CD4-positive, alpha-beta T cell treated with Interleukin-2 at 100 ng/mL for 4 hours (primary cell): ENCODE measurements at regions not wholly inside any gene's neighbourhood (a gene's known extent, or its start where the extent isn't known, plus 50 kb on each side); places are given as distances from the start of the nearest gene placed in this dataset.

Experiments
- DNase-seq: peaks from one replicate; pipeline ENCODE4 v3.0.0-alpha.2; 2020; ENCODE audit warnings: low spot score

GRCh38 chr15:31456354-31457060 lies 129.9 kb downstream of the KLF13 start:
- no peak for DNase-seq

GRCh38 chr15:31457161-31457560 lies 130.5 kb downstream of the KLF13 start:
- no peak for DNase-seq

- DNase-seq: no peak
These were observed 131.2 kb downstream of the KLF13 start for GRCh38 chr15:31457631-31458526.

GRCh38 chr15:31458596-31459399 lies 132.2 kb downstream of the KLF13 start:
- DNase-seq: peak; percentile 35

GRCh38 chr15:31459400-31459748 lies 132.7 kb downstream of the KLF13 start:
- no peak for DNase-seq

GRCh38 chr15:31461375-31461774 lies 134.7 kb downstream of the KLF13 start:
- no peak for DNase-seq

DNA sequence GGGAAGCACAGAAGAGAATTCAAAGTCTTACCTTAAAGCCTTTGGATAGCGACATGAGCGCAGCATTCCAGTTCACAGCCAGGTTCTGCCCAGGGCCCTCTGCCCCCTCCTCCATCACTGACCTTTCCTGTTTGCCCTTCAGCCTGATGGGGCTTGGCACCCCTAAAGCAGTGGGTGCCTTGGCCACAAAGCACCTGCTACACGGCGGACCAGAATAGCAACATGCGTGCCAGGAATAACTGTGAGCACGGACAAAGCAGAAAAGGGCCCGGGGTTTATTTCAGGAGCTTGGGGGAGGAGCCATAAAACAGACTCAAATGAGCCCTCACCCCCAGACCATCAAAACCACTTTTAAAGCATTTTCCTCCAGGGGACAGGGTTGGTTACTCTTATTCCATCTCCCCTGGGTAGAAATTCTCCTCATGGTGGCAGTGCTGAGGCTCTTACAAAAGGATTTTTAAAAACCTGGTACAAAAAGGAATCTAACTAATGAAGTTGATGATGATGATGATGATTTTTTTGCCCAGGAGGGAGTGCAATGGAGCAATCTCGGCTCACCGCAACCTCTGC lies 135.4 kb downstream of the KLF13 start:
- DNase-seq: no peak

DNA sequence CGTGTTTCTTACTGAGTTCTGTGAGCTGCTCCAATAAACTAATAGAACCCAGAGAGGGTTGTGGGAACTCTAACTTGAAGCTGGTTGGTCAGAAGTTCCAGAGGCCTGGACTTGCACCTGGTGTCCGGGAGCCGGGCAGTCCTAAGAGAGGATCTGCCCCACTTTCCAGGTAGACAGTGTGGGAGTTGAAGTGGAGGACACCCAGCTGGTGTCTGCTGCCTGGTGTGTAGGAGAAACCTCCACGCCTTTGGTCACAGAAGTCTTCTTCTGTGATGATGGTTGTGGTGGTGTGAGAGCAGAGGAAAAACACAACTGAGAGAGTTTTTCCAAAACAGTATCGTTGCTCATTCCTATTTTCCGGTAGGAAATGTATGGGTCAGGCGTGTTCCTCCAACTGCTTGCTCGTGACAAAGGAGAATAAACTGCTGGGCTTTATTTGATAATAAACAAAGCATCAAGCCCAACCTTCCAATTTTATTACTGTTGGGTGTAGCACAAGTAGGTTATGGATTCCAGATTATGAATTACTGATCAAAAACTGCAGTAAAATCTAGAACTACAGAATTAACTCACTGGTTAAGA lies 137.0 kb downstream of the KLF13 start:
- DNase-seq: no peak

DNA sequence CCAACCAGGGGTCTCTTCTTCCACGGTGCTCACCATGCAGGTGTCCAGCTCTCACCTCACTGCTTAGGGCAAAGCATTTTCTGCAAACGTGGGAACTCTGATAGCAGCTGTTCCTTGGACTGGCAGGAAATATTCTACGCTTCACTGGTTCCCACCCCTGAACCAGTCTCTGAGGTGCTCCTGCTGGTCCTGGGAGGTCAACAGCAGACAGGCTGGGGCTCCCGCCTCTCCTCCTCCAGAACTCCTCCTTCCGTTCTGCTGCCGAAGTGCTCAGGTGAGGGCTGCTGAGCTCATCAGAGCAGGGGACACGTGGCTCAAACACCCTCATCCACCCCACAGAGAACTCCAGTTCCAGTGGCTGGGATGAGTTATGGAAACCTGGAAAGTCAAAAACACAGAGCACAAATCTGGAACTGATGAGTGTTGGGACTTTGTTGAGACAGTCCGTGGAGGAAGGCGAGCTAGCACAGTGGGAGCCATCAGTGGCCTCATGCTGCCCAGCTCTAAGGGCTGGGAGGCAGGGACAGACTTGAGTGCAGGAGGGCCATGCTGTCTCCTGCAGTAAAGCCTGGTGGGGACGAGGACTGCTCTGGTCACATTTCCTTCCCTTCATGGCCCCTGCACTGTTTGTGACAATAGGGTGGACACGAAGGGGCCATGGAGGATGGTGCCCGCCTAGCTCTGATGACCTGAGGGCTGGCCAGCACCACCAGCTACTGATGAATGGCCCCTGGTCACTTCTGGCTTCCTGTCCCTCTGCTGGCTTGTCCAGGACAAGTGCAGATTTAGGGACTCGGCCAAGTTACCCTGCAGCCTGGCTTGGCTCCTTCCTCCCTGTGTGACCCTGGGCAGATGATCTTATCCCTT lies 137.8 kb downstream of the KLF13 start:
- DNase-seq: no peak

GRCh38 chr15:31465083-31465955 lies 138.7 kb downstream of the KLF13 start:
- no peak for DNase-seq

DNA sequence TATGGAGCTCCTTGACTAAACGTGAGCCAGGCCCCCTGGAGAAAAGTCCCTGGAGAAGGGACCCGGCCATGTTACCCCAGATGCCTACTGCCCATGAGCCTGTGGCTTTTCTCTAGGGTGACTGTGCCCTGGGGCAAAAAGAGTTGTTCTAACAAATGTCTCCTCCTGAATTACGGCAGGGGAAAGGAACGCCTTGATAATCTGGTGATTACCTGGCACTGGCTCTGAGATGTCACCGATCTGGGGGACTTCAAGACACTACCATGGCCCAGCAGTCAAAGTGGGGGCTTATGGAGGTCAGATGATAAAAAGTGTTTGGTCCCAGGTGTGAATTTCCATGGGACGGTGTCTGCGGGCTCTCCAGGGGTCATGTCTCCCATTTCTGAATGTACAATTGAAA lies 140.7 kb downstream of the KLF13 start:
- no peak for DNase-seq

DNA sequence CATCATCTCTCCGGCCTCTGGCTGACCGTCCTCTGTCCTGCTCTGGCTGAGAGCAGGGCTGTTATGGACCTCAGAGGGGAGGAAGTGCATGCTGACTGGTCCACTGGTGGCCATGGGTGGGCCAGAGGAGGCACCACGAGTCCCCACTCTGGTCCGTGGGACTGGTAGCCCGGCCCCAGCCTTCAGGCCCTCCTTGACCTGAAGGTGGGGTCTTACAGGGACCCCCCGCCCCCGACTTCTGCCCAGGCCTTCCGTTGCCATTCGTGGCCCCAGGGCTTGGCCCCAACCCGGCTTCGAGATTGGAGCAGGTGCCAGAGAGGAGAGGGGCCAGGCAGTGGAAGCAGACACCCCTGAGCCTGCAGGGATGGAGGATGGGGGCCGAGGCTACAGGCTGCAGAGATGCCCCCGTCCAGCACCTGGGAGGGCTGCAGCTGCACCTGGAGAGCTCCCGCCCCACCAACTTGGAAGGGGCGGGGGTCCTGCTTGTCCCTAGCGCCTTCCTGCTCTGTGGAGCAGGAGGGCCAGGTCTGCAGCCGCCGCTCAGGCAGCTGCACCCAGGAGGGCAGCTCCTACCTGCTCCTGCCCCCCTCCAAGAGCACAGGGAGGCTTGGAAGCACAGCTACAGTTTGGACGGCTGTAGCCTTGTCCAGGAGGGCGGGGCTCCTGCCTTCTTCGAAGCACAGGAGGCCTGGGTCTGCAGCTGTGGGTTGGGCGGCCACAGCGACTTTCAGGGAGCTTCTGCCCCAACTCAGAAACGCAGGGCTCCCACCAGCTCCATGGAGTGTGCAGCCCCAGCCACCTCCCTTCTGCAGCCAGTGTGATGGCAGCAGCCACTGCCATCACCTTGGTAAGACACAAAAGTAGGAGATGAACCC lies 142.5 kb downstream of the KLF13 start:
- no peak for DNase-seq

DNA sequence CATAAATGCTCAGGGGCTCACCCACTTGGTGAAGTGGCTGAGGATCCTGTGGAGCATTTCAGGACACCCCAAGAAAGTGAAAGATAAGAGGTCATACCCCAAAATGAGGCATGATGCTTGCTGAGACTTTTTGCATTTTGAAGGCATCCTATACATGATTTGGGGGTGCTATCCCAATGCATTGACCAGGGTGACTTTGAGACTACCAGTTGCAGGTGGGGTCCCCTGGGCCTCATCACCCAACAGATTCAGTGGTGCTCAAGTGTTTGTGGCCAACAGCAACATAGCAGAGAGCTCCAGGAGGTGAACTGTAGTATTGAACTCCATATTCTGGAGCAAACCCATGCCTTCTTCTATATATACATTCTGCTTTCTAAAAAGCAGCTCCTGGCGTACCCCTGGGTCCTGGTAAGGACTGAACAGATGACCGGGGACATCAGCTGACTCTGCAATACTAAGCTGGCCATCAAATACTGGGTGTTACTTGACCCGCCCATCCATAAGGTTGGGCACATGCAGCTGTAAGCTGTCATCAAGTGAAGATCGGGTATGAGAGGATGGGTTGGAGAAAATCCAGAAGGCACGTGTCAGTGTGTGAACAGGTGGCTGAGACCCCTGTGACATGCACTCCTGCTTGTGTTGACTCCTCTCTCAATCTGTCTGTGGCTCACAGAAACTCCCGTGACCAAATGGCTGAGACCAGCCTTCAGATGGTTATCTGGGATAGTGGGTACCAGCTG lies 143.3 kb downstream of the KLF13 start:
- DNase-seq: no peak

- DNase-seq: no peak
These were observed 144.1 kb downstream of the KLF13 start for GRCh38 chr15:31470756-31471155.

- no peak for DNase-seq
These were observed 145.2 kb downstream of the KLF13 start for GRCh38 chr15:31471731-31472430.

DNA sequence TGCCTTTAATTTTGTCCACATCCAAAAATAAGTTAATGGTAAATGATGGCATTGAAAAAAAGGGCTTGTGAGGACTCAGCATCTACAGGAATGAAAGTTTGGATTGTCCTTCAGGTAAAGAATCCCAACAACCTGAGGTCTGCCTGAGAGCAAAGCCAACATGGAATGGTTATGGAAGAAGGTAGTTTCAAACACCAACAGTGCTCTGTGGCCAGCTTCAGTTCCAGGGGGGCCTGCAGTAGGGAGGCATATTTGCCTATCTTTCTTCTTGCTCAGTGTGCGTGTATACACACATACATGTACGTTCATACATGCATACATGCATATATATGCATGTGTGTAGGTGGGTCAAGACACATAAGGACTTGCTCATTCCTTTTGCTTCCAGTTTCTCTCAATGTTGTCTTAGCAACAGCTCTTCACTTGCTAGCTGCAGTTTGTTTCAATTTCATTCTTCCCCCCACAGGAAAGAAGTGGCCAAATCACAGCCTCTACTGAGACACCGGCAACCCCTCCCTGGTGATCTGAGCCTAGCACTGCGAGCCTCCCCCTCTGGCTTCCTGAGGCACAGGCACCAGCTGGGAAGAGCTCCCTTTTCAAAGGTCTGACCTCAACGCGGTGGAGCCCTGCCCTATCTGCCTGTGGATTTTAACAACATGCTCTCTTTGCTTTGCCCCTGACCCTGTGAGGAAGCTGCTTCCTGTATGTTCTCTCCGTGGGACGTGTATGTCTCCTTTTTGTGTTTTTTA lies 146.2 kb downstream of the KLF13 start:
- peak; percentile 73 for DNase-seq
